NCI-H146 (cell line): ENCODE measurements at regions not wholly inside any gene's neighbourhood (a gene's known extent, or its start where the extent isn't known, plus 50 kb on each side); places are given as distances from the start of the nearest gene placed in this dataset.
"Not testable (repeated sequence)": the region's sequence is repeated elsewhere in the genome, so short reads cannot be mapped to it uniquely, and the experiment has no call there.

Experiments used
- DNase-seq: peaks from one replicate; lab custom pipeline; 2025; lab: John Stamatoyannopoulos, UW

DNA sequence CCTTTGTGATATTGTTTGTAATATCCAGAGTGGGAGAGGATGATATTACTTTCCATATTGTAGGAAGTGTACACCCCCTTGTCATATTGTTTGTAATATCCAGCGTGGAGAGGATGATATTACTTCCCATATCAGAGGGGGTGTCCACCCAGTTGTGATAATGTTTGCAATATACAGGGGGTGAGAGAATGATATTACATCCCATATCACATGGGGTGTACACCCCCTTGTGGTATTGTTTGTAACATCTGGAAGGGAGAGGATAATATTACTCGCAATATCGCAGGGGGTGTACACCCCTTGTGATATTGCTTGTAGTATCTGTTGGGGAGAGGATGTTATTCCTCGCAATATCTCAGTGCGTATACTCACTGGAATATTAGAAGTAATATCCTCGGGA, 61.5 kb downstream of the PRSS23 start:
- no peak for DNase-seq

DNA sequence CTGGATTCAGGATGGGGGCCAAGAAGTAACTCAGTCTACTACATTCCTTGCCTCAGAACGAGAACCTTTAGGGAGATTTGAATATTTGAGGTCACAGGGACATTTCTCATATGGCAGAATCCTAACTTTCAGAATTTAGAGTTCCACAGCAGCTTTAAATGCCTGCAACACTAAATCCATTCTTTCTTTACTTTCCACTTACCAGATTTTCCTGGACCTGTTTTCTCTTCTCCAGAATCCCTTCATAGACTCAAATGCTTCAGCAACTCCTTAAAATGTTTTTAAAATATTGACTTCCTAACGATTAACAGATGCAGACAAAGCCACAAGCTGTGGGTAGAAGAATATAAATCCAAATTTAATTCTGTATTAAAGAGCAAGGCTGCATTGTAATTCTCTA, 63.1 kb downstream of the PRSS23 start:
- DNase-seq, result no peak

DNA sequence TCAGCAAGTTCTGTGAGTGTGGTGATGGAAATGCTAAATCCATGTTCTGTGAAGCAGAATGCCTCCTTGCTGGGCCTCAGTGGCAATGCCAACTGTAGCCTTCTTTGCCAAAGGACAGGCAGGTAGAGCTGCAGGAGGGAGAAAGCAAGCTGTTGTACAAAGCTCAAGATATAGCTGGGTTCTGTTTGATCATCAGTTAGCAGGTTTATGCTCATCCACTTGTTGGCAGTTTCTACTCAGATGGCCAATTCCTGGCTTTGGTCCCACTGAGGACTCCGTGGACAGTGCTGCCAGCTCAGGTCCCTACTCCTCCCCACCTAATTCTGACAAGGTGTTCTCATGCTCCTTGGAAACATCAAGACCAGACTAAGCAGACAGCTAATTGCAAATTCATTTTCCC, 65.1 kb downstream of the PRSS23 start:
- DNase-seq, result no peak

DNA sequence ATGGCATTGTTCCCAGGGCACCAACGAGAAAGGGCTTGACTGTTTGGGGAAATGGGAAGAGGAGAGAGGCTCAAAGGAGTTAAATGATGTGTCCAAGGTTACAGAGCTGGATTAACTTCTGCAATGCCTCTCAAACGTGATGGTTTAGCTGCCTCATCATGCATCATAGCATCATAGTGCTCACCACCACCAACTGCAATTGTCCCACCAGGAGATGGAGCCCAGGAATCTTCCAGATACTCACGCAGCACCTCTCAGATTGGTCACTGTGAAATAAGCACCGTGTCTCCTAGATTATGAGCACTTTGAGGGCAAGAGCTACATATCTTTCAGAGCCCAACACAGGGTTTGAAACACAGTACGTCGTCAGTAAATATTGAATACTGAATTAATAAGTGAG, 69.2 kb downstream of the PRSS23 start:
- no peak for DNase-seq

DNA sequence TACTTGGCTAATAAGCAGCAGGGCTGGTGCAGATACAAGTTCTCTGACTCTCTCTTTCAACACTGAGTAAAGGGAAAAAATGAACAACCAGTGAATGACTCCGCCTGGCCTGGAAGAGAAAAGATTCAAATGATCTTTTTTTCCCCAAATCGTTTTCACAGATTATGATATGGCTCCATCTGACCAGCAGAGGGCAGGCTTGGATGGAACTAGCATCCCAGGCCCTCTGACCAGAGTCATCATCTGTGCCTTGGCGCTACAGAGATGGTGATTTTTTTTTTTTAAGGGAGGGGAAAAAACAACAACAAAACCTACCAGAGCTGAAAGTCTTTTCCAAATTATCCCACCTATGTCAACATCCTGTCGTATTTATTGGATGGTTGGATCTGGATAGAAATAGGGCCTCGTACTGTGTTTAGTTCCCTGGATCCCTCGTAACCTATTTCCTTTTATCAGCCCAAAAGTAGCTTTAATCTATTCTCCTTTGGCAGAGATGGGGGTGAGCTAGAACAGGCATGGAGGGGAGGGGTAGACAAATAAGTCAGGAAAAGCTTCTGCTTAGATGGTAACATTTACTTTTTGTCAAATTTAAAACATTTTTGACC, 69.7 kb downstream of the PRSS23 start:
- peak; percentile 5 for DNase-seq

DNA sequence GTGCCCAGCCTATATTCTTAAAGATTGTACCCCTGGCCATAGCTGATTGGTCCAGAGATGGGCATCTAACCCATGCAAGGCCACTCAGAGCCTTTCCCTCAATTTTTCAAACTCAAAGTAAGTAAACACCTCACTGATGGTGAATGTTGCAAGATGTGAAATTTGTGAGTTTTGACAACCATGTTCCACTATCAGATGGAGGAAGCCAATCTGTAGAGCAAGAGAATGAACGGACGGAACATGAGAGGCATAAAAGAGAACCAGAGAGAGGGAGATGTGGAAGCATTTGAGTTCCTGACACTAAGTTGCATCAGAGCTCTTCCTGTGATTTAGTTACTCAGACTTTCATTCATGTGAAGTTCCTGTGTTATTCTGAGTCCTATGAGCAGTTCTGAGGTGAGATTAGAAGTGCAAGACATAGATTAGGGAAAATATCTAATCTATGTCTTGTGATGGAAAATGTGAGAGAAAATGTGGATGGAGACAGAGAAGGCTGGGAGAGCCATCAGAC, 73.3 kb downstream of the PRSS23 start:
- no peak for DNase-seq

DNA sequence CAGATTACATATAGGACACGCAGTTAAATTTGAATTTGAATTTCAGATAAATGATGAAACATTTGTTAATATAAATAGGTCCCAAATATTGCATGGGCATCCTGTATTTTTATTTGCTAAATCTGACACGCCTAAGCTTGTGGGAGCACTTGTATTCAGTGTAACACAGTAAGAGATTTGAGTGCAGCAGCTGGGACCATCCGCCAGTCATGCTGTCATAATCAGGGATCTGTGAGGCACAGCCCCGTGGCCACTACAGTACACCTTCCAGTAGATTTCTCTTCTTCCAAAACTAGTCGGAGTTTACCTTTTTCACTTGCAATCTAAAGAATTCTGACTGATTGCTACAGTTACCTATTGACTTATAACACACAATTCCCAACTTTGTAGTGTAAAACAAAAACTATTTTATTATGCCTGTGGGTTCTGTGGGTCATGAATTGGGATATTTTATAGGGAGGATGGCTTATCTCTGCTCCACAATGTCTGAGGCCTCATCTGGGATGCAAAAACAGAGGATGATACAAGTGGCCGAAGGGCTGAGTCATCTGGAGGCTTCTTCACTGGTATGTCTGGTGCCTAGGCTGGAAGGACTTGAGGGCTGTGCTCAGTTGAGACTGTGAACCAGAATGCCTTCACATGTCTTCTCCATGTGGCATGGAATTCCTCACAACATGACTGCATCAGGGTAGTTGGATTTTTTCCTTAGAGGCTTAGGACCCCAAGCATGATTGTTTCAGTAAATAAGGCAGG, 74.1 kb downstream of the PRSS23 start:
- no peak for DNase-seq

DNA sequence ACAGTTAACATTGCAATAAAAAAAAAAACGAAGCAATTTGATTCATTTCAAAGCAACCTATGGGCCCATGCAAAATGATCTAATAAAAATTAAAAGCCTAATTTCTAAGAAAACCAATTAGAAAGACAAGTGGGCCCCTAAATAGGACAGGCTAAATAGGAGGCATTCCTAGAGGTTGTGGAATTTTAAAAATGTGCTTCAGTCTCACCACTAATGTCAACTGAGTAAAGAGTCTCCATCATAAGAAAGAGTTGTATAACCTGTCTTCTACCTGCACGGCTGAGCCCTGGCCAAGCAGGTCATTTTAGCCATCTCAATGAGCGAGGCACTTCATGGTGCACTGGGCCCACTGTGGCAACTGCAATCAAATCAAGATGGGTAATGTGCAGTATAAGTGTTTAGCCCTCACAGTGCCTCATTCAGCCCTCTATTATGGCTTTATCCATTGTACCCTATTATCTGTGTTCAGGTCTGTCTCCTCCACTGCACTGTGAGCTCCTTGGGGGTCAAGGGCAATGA, 76.4 kb downstream of the PRSS23 start:
- DNase-seq, result no peak

DNA sequence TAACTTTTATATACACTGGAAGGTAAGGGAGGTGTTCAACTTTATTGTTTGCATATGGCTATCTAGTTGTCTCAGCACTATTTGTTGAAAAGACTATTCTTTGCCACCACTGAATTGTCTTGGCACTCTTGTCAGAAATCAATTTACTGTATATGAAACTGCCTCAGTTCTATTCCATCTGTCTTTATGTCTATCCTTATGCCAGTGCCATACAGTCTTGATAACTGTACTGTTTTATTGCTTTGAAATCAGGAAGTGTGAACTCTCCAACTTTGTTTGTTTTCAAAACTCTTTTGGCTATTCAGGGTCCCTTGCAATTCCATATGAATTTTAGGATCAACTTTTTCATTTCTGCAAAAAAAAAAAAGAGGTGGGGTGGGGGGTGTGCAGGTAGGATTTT, 77.2 kb downstream of the PRSS23 start:
- DNase-seq, result no peak

DNA sequence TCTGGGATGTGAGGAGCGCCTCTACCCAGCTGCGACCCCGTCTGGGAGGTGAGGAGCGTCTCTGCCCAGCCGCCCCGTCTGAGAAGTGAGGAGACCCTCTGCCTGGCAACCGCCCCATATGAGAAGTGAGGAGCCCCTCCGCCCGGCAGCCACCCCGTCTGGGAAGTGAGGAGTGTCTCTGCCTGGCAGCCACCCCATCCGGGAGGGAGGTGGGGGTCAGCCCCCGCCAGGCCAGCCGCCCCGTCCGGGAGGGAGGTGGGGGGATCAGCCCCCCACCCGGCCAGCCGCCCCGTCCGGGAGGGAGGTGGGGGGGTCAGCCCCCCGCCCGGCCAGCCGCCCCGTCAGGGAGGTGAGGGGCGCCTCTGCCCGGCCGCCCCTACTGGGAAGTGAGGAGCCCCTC, 76.0 kb downstream of the FZD4 start:
- not testable (repeated sequence) for DNase-seq

DNA sequence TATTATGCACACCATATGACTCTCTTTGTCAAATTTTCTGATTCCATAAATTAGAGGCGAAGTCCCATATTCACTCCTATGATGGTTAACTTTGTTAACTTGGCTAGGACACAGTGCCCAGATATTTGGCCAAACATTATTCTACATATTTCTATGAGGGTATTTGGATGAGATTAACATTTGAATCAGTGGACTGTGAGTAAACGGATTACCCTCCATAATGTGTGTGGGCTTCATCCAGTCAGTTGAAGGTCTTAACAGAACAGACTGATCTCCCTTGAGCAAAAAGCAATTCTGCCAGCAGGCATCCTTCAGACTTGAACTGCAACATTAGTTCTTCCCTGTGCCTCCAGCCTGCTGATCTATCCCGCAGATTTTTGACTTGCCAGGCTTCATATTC, 69.9 kb downstream of the FZD4 start:
- DNase-seq, result no peak

DNA sequence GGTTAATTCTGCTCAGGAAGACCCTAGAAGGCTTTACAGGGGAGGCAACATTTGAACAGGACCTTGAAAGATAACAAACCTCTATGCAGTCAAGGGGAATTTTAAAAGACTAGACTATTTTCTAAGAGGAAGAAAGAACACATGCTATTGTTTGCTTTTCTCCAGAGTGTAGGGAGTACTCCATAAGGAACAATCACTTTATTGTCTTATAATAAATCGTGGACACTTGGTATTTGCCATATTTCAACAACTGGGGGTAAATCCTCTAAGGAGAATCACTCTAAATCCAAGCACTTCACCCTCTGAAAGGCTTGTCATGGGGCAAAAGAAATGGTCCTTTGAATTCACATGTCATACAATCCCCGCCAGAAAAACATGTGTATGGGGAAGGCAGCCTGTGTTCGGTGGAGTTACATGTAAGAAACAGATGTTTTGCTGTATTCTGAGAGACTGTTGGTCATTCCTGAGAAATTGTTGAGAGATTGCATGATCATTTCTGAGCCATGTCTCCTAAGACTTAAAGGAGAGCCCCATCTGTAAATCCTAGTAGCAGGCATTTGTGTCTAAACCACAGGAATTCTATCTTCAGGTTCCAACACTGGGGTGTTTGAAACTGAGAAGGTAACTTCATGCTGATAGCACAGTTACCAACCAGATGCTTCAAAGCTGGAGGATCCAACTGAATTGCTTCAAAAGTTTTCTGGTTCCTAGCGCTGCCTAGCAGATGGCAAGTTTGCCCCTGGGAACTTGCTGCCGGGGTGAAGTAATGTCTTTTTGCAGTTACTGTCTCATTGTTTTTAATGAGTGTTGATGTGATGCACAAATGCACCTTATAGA, 66.8 kb downstream of the FZD4 start:
- no peak for DNase-seq

DNA sequence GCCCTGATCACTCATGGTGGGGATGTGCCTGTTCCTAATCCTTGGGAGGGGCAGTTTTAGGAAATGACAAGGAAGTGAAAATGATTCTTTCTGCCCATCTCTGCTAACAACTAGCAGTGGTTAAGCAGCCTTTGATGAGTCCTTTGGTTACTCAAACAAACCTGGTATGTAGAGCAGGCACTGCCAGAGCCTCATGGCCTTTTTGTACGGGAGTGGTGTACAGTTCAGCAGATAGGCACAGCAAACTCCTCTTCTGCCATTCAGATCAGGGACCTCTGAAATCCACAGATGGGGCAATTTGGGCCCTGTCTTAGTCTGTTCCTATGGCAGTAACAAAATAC, 66.2 kb downstream of the FZD4 start:
- DNase-seq, result no peak

DNA sequence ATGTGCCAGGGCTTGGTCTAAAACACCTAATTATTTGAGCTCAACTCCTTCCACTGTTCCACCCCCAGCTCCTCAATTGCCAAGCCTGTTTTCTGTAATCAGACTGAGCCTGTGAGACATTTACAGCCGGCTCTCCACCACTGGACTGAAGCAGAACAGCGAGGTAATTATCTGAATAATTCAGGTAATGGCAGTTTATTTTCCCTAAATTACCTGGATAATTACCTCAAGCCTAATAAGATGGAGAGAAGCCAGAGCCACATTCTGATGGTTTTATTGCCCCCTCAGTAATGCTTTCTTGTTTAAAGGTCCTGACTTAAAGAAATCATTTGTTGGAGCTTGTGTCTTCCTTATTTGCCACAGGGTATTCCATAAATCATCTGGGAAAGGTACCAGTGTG, 64.2 kb downstream of the FZD4 start:
- DNase-seq, result no peak

DNA sequence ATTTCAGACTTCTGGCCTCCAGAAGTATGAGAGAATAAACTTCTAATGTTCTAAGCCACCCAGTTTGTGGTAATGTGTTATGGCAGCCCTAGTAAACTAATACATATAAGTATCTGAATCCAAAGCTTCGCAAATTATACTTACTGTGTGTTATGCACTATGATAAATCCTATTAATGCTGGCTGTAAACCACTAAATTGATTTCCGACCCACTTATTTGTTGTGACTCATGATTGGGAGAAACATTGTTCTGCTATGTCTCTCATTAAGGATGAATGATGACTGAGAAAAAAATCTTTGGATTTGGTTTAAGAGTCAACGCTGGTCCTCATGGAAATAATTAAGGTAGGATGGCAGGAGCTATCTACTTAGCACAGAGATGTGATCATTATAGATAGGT, 62.0 kb downstream of the FZD4 start:
- DNase-seq, result no peak
